GM23338 (cell line): ENCODE measurements at regions not wholly inside any gene's neighbourhood (a gene's known extent, or its start where the extent isn't known, plus 50 kb on each side); places are given as distances from the start of the nearest gene placed in this dataset.

Source experiments
- ATAC-seq: fragments of 200-7000 bp; cut with Tn5 transposase; 3 replicates; pipeline ENCODE4 v1.9.1; 2020
- DNase-seq: peaks from one replicate; pipeline ENCODE4 v3.0.0-alpha.2; 2015; ENCODE audit warnings: low spot score
- H2AFZ ChIP-seq: fragments of 200-600 bp; sonication (generic); 2 replicates; pipeline ENCODE4 v1.8.0; 2016; ENCODE audit warnings: antibody characterized with exemption, mild to moderate bottlenecking, moderate library complexity
- H3F3A ChIP-seq: fragments of 200-600 bp; sonication (generic); replicated peaks from 2 replicates; pipeline ENCODE4 v1.8.0; 2017; ENCODE audit warnings: antibody characterized with exemption, mixed run types, low read depth
- H3K27ac ChIP-seq: fragments of 200-600 bp; sonication (generic); 2 replicates; pipeline ENCODE4 v1.6.1; 2016; ENCODE audit warnings: low read depth
- H3K27me3 ChIP-seq: fragments of 200-600 bp; sonication (generic); 2 replicates; pipeline ENCODE4 v1.8.0; 2016; ENCODE audit warnings: mild to moderate bottlenecking, mixed run types, moderate library complexity; ENCODE audit not compliant: insufficient read depth
- H3K36me3 ChIP-seq: fragments of 200-600 bp; sonication (generic); 2 replicates; pipeline ENCODE4 v1.8.0; 2016; ENCODE audit warnings: mild to moderate bottlenecking; ENCODE audit not compliant: insufficient read depth
- H3K4me1 ChIP-seq: fragments of 200-600 bp; sonication (generic); 2 replicates; pipeline ENCODE4 v1.8.0; 2016; ENCODE audit warnings: mild to moderate bottlenecking, moderate library complexity; ENCODE audit not compliant: insufficient read depth
- H3K4me2 ChIP-seq: fragments of 200-600 bp; sonication (generic); 2 replicates; pipeline ENCODE4 v1.7.1; 2017; ENCODE audit warnings: mixed run types
- H3K4me3 ChIP-seq: fragments of 200-600 bp; sonication (generic); 2 replicates; pipeline ENCODE4 v1.6.1; 2016; ENCODE audit warnings: mixed run types
- H3K79me2 ChIP-seq: fragments of 200-600 bp; sonication (generic); replicated peaks from 2 replicates; pipeline ENCODE4 v1.8.0; 2017; ENCODE audit warnings: mild to moderate bottlenecking; ENCODE audit not compliant: insufficient read depth
- H3K9me2 ChIP-seq: fragments of 200-600 bp; sonication (generic); 2 replicates; pipeline ENCODE4 v1.8.0; 2017; ENCODE audit not compliant: insufficient read depth
- H4K20me1 ChIP-seq: fragments of 200-600 bp; sonication (generic); replicated peaks from 2 replicates; pipeline ENCODE4 v1.8.0; 2017; ENCODE audit warnings: mild to moderate bottlenecking; ENCODE audit not compliant: insufficient read depth
- H3K27ac Mint-ChIP-seq: 2 replicates; pipeline ENCODE4 v1.8.0; 2020; ENCODE audit warnings: inconsistent platforms, mild to moderate bottlenecking, moderate library complexity, mixed read lengths
- H3K27me3 Mint-ChIP-seq: 3 replicates; pipeline ENCODE4 v1.8.0; 2022; ENCODE audit warnings: low read depth, mild to moderate bottlenecking, moderate library complexity, mixed read lengths, inconsistent platforms; ENCODE audit not compliant: insufficient read depth, poor library complexity
- H3K36me3 Mint-ChIP-seq: 3 replicates; pipeline ENCODE4 v1.8.0; 2021; ENCODE audit warnings: low read depth, mild to moderate bottlenecking, inconsistent platforms, moderate library complexity, mixed read lengths
- H3K4me1 Mint-ChIP-seq: 3 replicates; pipeline ENCODE4 v1.8.0; 2020; ENCODE audit warnings: mild to moderate bottlenecking, inconsistent platforms, mixed read lengths
- H3K4me3 Mint-ChIP-seq: 3 replicates; pipeline ENCODE4 v1.8.0; 2021; ENCODE audit warnings: moderate library complexity, mild to moderate bottlenecking, inconsistent platforms, mixed read lengths
- H3K9me3 Mint-ChIP-seq: 3 replicates; pipeline ENCODE4 v1.8.0; 2020; ENCODE audit warnings: moderate library complexity, mild to moderate bottlenecking, inconsistent platforms, mixed read lengths
- ETS1 ChIP-seq: IDR thresholded peaks from 2 replicates; pipeline ENCODE4 v1.6.1; 2016; ENCODE audit warnings: antibody characterized with exemption
- EZH2phosphoT487 ChIP-seq: fragments of 200-600 bp; sonication (generic); IDR thresholded peaks from one replicate; pipeline ENCODE4 v1.8.1; 2018; ENCODE audit warnings: antibody characterized with exemption; ENCODE audit not compliant: unreplicated experiment
- JUNB ChIP-seq: IDR thresholded peaks from one replicate; pipeline ENCODE4 v1.6.1; 2016; ENCODE audit warnings: antibody characterized with exemption; ENCODE audit not compliant: unreplicated experiment
- NANOG ChIP-seq: IDR thresholded peaks from 2 replicates; pipeline ENCODE4 v1.6.1; 2016; ENCODE audit warnings: antibody characterized with exemption, borderline replicate concordance
- POLR2AphosphoS5 ChIP-seq: IDR thresholded peaks from 2 replicates; pipeline ENCODE4 v1.6.1; 2016; ENCODE audit warnings: antibody characterized with exemption, low read depth
- REST ChIP-seq: IDR thresholded peaks from one replicate; pipeline ENCODE4 v1.6.1; 2018; ENCODE audit warnings: antibody characterized with exemption; ENCODE audit not compliant: unreplicated experiment
- STAT1 ChIP-seq: IDR thresholded peaks from one replicate; pipeline ENCODE4 v1.6.1; 2016; ENCODE audit warnings: antibody characterized with exemption; ENCODE audit not compliant: unreplicated experiment
- ZNF114 ChIP-seq: fragments of 250-450 bp; sonication (Bioruptor Pico); IDR thresholded peaks from 2 replicates; pipeline ENCODE4 v1.5.0; 2020; ENCODE audit warnings: mild to moderate bottlenecking, moderate library complexity
- ZNF462 ChIP-seq: fragments of 250-450 bp; sonication (Bioruptor Pico); IDR thresholded peaks from 2 replicates; pipeline ENCODE4 v1.5.0; 2020; ENCODE audit warnings: mild to moderate bottlenecking, moderate library complexity

GRCh38 chr1:4057603-4058002 lies 157.5 kb upstream of the C1orf174 start:
- Histone ChIP-seq H3K27me3 (no peaks in the 10 kb centered on the region), H3K27ac (no peak overlapping the region), H3F3A (no peaks in the 10 kb centered on the region), H4K20me1 (no peaks in the 10 kb centered on the region), H3K79me2 (no peaks in the 10 kb centered on the region), H3K4me3 (no peak overlapping the region), H3K4me1 (no peaks in the 10 kb centered on the region), H3K9me2 (no peaks in the 10 kb centered on the region), H3K4me2 (no peak overlapping the region), H2AFZ (no peak overlapping the region), H3K36me3 (no peaks in the 10 kb centered on the region)
- Mint-ChIP-seq H3K4me1 (0 out of 3 replicates have a peak, but pooled peaks cover 1% of the 10 kb centered on the region), H3K4me3 (no peak overlapping the region), H3K9me3 (peaks cover 91% of the 10 kb centered on the region), H3K36me3 (peaks cover 15% of the 10 kb centered on the region), H3K27me3 (peaks cover 20% of the 10 kb centered on the region), H3K27ac (no peak overlapping the region)
- no peak for TF ChIP-seq NANOG
- no peak for TF ChIP-seq ZNF462 (CRISPR knock-in tag)
- no peak for TF ChIP-seq POLR2AphosphoS5
- no peak for TF ChIP-seq EZH2phosphoT487
- ATAC-seq (no peak), DNase-seq (no peak)

- DNase-seq (no peak), ATAC-seq (no peak)
- Histone ChIP-seq H3K36me3 (no peaks in the 10 kb centered on the region), H3K27me3 (no peaks in the 10 kb centered on the region), H3F3A (no peaks in the 10 kb centered on the region), H2AFZ (no peak overlapping the region), H3K27ac (no peak overlapping the region), H3K4me2 (no peak overlapping the region), H3K4me3 (no peak overlapping the region), H4K20me1 (no peaks in the 10 kb centered on the region), H3K4me1 (no peaks in the 10 kb centered on the region), H3K79me2 (no peaks in the 10 kb centered on the region), H3K9me2 (no peaks in the 10 kb centered on the region)
- Mint-ChIP-seq H3K4me3 (no peak overlapping the region), H3K4me1 (no peaks in the 10 kb centered on the region), H3K9me3 (peaks cover 90% of the 10 kb centered on the region), H3K27me3 (peaks cover 16% of the 10 kb centered on the region), H3K27ac (no peak overlapping the region), H3K36me3 (peaks cover 11% of the 10 kb centered on the region; the same call in 2 of the 3 replicates)
- no peak for TF ChIP-seq ETS1
- no peak for TF ChIP-seq JUNB
- TF ChIP-seq EZH2phosphoT487, result no peak
- no peak for TF ChIP-seq NANOG
- TF ChIP-seq STAT1, result no peak
- TF ChIP-seq REST, result no peak
- no peak for TF ChIP-seq ZNF114 (CRISPR knock-in tag)
Observed at GRCh38 chr1:4058122-4058521, 158.1 kb upstream of the C1orf174 start.
